C4-2B (cell line): ENCODE measurements at regions not wholly inside any gene's neighbourhood (a gene's known extent, or its start where the extent isn't known, plus 50 kb on each side); places are given as distances from the start of the nearest gene placed in this dataset.

ENCODE experiments used
- ZFX ChIP-seq: fragments of 450-650 bp; IDR thresholded peaks from 2 replicates; pipeline ENCODE4 v1.6.1; 2017
- TF ChIP-seq, protein P1 (sequence below): fragments of 450-650 bp; conservative IDR thresholded peaks from 2 replicates; pipeline ENCODE4 v1.5.1; 2017; ENCODE audit warnings: mild to moderate bottlenecking

DNA sequence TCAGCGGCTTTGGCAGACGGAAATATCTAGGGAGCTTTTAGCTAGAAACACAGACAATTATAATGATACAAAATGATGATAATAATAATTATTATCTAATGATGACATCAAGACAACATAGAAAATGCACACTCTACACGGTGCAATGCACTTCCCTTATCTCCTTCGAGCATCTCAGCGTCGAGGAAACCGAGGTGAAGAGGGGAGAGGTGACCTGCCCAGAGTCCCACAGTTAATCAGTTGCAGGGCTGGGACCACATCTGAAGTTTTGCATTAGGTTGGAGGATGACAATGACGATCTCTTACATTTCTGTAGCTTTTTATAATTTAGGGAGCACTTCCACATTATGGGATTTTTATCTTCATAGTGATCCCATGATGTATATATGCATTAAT lies 130.2 kb downstream of the PAPOLA start:
- TF ChIP-seq, protein P1, sequence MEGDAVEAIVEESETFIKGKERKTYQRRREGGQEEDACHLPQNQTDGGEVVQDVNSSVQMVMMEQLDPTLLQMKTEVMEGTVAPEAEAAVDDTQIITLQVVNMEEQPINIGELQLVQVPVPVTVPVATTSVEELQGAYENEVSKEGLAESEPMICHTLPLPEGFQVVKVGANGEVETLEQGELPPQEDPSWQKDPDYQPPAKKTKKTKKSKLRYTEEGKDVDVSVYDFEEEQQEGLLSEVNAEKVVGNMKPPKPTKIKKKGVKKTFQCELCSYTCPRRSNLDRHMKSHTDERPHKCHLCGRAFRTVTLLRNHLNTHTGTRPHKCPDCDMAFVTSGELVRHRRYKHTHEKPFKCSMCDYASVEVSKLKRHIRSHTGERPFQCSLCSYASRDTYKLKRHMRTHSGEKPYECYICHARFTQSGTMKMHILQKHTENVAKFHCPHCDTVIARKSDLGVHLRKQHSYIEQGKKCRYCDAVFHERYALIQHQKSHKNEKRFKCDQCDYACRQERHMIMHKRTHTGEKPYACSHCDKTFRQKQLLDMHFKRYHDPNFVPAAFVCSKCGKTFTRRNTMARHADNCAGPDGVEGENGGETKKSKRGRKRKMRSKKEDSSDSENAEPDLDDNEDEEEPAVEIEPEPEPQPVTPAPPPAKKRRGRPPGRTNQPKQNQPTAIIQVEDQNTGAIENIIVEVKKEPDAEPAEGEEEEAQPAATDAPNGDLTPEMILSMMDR: no peak
- no peak for TF ChIP-seq ZFX
